NB4 (cell line): ENCODE measurements at regions not wholly inside any gene's neighbourhood (a gene's known extent, or its start where the extent isn't known, plus 50 kb on each side); places are given as distances from the start of the nearest gene placed in this dataset.
"Not testable (repeated sequence)": the region's sequence is repeated elsewhere in the genome, so short reads cannot be mapped to it uniquely, and the experiment has no call there.

Experiments
- TF ChIP-seq, protein P1 (sequence below): IDR thresholded peaks from one replicate; pipeline ENCODE4 v1.5.1; 2012; ENCODE audit warnings: low read depth, low read length
- TF ChIP-seq, protein P2 (sequence below): IDR thresholded peaks from 2 replicates; pipeline ENCODE4 v1.6.1; 2011; ENCODE audit warnings: low read depth, low read length

DNA sequence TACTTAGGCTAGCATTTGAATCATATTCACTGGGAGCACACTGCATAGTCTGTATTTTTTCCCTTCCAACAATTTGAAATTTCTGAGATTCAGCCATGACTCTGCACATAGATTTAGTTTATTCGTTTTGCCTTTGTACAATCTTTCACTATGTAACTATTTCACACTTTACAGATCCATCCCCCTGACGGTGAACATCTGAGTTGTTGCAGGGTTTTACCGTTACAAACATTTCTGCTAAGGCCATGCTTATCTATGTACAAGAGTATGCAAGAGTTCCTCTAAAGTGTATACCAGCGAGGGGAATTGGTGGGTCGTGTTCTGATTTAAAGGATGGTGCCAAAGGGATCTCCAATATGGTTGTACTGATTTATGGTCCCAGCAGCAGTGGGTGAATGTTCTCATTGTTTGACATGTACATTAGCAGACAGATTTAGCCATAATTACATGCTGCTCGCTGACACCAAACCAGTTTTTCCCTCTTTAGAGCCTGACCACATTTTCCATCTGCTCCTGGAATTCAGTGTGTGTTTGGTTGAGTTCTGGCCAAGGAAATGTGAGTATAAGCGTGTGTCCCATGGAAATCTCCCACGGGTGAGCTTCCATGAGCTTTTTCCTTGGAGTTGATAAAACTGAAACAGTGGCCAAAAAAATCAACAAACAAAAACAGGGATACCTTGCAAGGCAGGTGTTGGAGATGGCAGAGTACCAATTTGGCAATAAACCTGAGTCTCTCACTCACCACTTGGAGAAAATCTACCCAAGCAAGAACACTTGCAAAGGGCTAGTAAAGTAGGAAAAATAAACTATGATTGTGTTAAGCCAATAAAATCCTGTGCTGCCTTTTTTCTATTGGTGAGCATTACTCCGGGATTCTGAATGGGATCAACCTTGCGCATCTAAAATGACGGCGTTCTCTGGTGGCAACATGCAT lies 149.7 kb upstream of the MXRA5 start:
- TF ChIP-seq, protein P1, sequence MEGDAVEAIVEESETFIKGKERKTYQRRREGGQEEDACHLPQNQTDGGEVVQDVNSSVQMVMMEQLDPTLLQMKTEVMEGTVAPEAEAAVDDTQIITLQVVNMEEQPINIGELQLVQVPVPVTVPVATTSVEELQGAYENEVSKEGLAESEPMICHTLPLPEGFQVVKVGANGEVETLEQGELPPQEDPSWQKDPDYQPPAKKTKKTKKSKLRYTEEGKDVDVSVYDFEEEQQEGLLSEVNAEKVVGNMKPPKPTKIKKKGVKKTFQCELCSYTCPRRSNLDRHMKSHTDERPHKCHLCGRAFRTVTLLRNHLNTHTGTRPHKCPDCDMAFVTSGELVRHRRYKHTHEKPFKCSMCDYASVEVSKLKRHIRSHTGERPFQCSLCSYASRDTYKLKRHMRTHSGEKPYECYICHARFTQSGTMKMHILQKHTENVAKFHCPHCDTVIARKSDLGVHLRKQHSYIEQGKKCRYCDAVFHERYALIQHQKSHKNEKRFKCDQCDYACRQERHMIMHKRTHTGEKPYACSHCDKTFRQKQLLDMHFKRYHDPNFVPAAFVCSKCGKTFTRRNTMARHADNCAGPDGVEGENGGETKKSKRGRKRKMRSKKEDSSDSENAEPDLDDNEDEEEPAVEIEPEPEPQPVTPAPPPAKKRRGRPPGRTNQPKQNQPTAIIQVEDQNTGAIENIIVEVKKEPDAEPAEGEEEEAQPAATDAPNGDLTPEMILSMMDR: not testable (repeated sequence)
- TF ChIP-seq, protein P2, sequence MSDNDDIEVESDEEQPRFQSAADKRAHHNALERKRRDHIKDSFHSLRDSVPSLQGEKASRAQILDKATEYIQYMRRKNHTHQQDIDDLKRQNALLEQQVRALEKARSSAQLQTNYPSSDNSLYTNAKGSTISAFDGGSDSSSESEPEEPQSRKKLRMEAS: not testable (repeated sequence)
